SK-N-MC (cell line): ENCODE measurements at regions not wholly inside any gene's neighbourhood (a gene's known extent, or its start where the extent isn't known, plus 50 kb on each side); places are given as distances from the start of the nearest gene placed in this dataset.

Source experiments
- EZH2 ChIP-seq: fragments of 200-600 bp; sonication (generic); IDR thresholded peaks from one replicate; pipeline ENCODE4 v1.6.1; 2017; ENCODE audit warnings: antibody characterized with exemption
- FOXP2 ChIP-seq: optimal IDR thresholded peaks from 2 replicates; pipeline ENCODE3; 2011; ENCODE audit warnings: mild to moderate bottlenecking, moderate library complexity; ENCODE audit not compliant: insufficient read depth; ENCODE audit errors: extremely low read length, control extremely low read depth
- POLR2AphosphoS5 ChIP-seq: IDR thresholded peaks from 2 replicates; pipeline ENCODE4 v1.6.1; 2012; ENCODE audit warnings: mild to moderate bottlenecking, low read depth, low read length, borderline replicate concordance

- TF ChIP-seq FOXP2 (no peak), POLR2AphosphoS5 (no peak), EZH2 (no peak)
Measured at GRCh38 chr6:43840490-43841218, 70.6 kb downstream of the VEGFA start.
